ENCODE measurements at regions not wholly inside any gene's neighbourhood (a gene's known extent, or its start where the extent isn't known, plus 50 kb on each side); places are given as distances from the start of the nearest gene placed in this dataset.

- H3K4me1 ChIP-seq (ENCODE audit: control insufficient read depth, low read depth, low read length) = no peaks in the 10 kb centered on the region
- no peaks in the 10 kb centered on the region for H3K79me1 ChIP-seq (ENCODE audit: low read length)
- H2AK5ac ChIP-seq (ENCODE audit: low read length) = no peak overlapping the region
- H2BK120ac ChIP-seq (ENCODE audit: low read depth, low read length) = no peak overlapping the region
- no peak overlapping the region for H3K23ac ChIP-seq (ENCODE audit: low read length)
- no peaks in the 10 kb centered on the region for H3K27me3 ChIP-seq (ENCODE audit: insufficient read depth, low read length, poor library complexity)
- no peak overlapping the region for H3K4me3 ChIP-seq (ENCODE audit: low read length)
- no peak overlapping the region for H3K56ac ChIP-seq (ENCODE audit: low read length)
- H3K36me3 ChIP-seq (ENCODE audit: control insufficient read depth, insufficient read depth, low read length) = no peaks in the 10 kb centered on the region
- H3K9ac ChIP-seq (ENCODE audit: low read length) = no peak overlapping the region
- H2BK5ac ChIP-seq (ENCODE audit: low read length) = no peak overlapping the region
- H3K4me2 ChIP-seq (ENCODE audit: low read length) = no peak overlapping the region
- H3K4ac ChIP-seq (ENCODE audit: low read depth, low read length) = no peak overlapping the region
- no peaks in the 10 kb centered on the region for H3K79me2 ChIP-seq (ENCODE audit: control insufficient read depth, insufficient read depth, low read length)
- H4K5ac ChIP-seq (ENCODE audit: low read length) = no peak overlapping the region
- no peak for DNase-seq
- no peak overlapping the region for H3K27ac ChIP-seq (ENCODE audit: low read depth, low read length)
- WGBS (ENCODE audit: extremely low coverage, insufficient coverage, low lambda C conversion rate) = no CpG with 5 or more reads among the region's 7 CpGs
- H2BK15ac ChIP-seq (replicated peaks; ENCODE audit: low read depth) = no peak overlapping the region
- H3K18ac ChIP-seq (ENCODE audit: low read length) = no peak overlapping the region
- no peak overlapping the region for H4K8ac ChIP-seq (ENCODE audit: low read depth, low read length)
Observed at GRCh38 chr7:9778367-9778766, 1195.3 kb upstream of the PHF14 start.

- H4K5ac ChIP-seq (ENCODE audit: low read length) = no peak overlapping the region
- no peak overlapping the region for H3K18ac ChIP-seq (ENCODE audit: low read length)
- H3K79me2 ChIP-seq (ENCODE audit: control insufficient read depth, insufficient read depth, low read length) = no peaks in the 10 kb centered on the region
- H2BK5ac ChIP-seq (ENCODE audit: low read length) = no peak overlapping the region
- no peak for DNase-seq
- no peak overlapping the region for H3K23ac ChIP-seq (ENCODE audit: low read length)
- H3K9ac ChIP-seq (ENCODE audit: low read length) = no peak overlapping the region
- no peaks in the 10 kb centered on the region for H3K27me3 ChIP-seq (ENCODE audit: insufficient read depth, low read length, poor library complexity)
- H2AK5ac ChIP-seq (ENCODE audit: low read length) = no peak overlapping the region
- no peak overlapping the region for H2BK15ac ChIP-seq (replicated peaks; ENCODE audit: low read depth)
- no peak overlapping the region for H3K4me3 ChIP-seq (ENCODE audit: low read length)
- WGBS (ENCODE audit: extremely low coverage, insufficient coverage, low lambda C conversion rate) = no CpG with 5 or more reads among the region's 2 CpGs
- H3K4ac ChIP-seq (ENCODE audit: low read depth, low read length) = no peak overlapping the region
- no peaks in the 10 kb centered on the region for H3K36me3 ChIP-seq (ENCODE audit: control insufficient read depth, insufficient read depth, low read length)
- no peak overlapping the region for H3K56ac ChIP-seq (ENCODE audit: low read length)
- H3K79me1 ChIP-seq (ENCODE audit: low read length) = no peaks in the 10 kb centered on the region
- no peak overlapping the region for H4K8ac ChIP-seq (ENCODE audit: low read depth, low read length)
- no peak overlapping the region for H3K27ac ChIP-seq (ENCODE audit: low read depth, low read length)
- H3K4me1 ChIP-seq (ENCODE audit: control insufficient read depth, low read depth, low read length) = no peaks in the 10 kb centered on the region
- H2BK120ac ChIP-seq (ENCODE audit: low read depth, low read length) = no peak overlapping the region
- H3K4me2 ChIP-seq (ENCODE audit: low read length) = no peak overlapping the region
Observed at GRCh38 chr7:9781710-9782109, 1192.0 kb upstream of the PHF14 start.

- H3K9ac ChIP-seq (ENCODE audit: low read length) = no peak overlapping the region
- no peak overlapping the region for H2BK120ac ChIP-seq (ENCODE audit: low read depth, low read length)
- no CpG with 5 or more reads among the region's 2 CpGs for WGBS (ENCODE audit: extremely low coverage, insufficient coverage, low lambda C conversion rate)
- no peak overlapping the region for H3K4me2 ChIP-seq (ENCODE audit: low read length)
- H3K27me3 ChIP-seq (ENCODE audit: insufficient read depth, low read length, poor library complexity) = no peaks in the 10 kb centered on the region
- no peak overlapping the region for H3K4me3 ChIP-seq (ENCODE audit: low read length)
- no peaks in the 10 kb centered on the region for H3K4me1 ChIP-seq (ENCODE audit: control insufficient read depth, low read depth, low read length)
- no peaks in the 10 kb centered on the region for H3K79me1 ChIP-seq (ENCODE audit: low read length)
- no peak overlapping the region for H3K23ac ChIP-seq (ENCODE audit: low read length)
- H3K18ac ChIP-seq (ENCODE audit: low read length) = no peak overlapping the region
- H2BK5ac ChIP-seq (ENCODE audit: low read length) = no peak overlapping the region
- H3K27ac ChIP-seq (ENCODE audit: low read depth, low read length) = no peak overlapping the region
- no peak overlapping the region for H3K4ac ChIP-seq (ENCODE audit: low read depth, low read length)
- H4K8ac ChIP-seq (ENCODE audit: low read depth, low read length) = no peak overlapping the region
- no peaks in the 10 kb centered on the region for H3K36me3 ChIP-seq (ENCODE audit: control insufficient read depth, insufficient read depth, low read length)
- no peak overlapping the region for H4K5ac ChIP-seq (ENCODE audit: low read length)
- H3K56ac ChIP-seq (ENCODE audit: low read length) = no peak overlapping the region
- no peak overlapping the region for H2AK5ac ChIP-seq (ENCODE audit: low read length)
- DNase-seq = no peak
- H3K79me2 ChIP-seq (ENCODE audit: control insufficient read depth, insufficient read depth, low read length) = no peaks in the 10 kb centered on the region
- H2BK15ac ChIP-seq (replicated peaks; ENCODE audit: low read depth) = no peak overlapping the region
Observed at GRCh38 chr7:9782275-9782674, 1191.4 kb upstream of the PHF14 start.

- H3K4me1 ChIP-seq (ENCODE audit: control insufficient read depth, low read depth, low read length) = no peaks in the 10 kb centered on the region
- H3K4me2 ChIP-seq (ENCODE audit: low read length) = no peak overlapping the region
- H3K18ac ChIP-seq (ENCODE audit: low read length) = no peak overlapping the region
- no peak overlapping the region for H3K4me3 ChIP-seq (ENCODE audit: low read length)
- H2BK15ac ChIP-seq (replicated peaks; ENCODE audit: low read depth) = no peak overlapping the region
- WGBS (ENCODE audit: extremely low coverage, insufficient coverage, low lambda C conversion rate) = no CpG with 5 or more reads among the region's 1 CpG
- H3K27me3 ChIP-seq (ENCODE audit: insufficient read depth, low read length, poor library complexity) = no peaks in the 10 kb centered on the region
- no peak overlapping the region for H4K8ac ChIP-seq (ENCODE audit: low read depth, low read length)
- no peak overlapping the region for H3K9ac ChIP-seq (ENCODE audit: low read length)
- H3K23ac ChIP-seq (ENCODE audit: low read length) = no peak overlapping the region
- H3K79me1 ChIP-seq (ENCODE audit: low read length) = no peaks in the 10 kb centered on the region
- no peak overlapping the region for H4K5ac ChIP-seq (ENCODE audit: low read length)
- H2BK5ac ChIP-seq (ENCODE audit: low read length) = no peak overlapping the region
- no peak overlapping the region for H2BK120ac ChIP-seq (ENCODE audit: low read depth, low read length)
- H3K27ac ChIP-seq (ENCODE audit: low read depth, low read length) = no peak overlapping the region
- H3K4ac ChIP-seq (ENCODE audit: low read depth, low read length) = no peak overlapping the region
- H3K56ac ChIP-seq (ENCODE audit: low read length) = no peak overlapping the region
- H3K36me3 ChIP-seq (ENCODE audit: control insufficient read depth, insufficient read depth, low read length) = no peaks in the 10 kb centered on the region
- H3K79me2 ChIP-seq (ENCODE audit: control insufficient read depth, insufficient read depth, low read length) = no peaks in the 10 kb centered on the region
- DNase-seq = no peak
- no peak overlapping the region for H2AK5ac ChIP-seq (ENCODE audit: low read length)
Observed at GRCh38 chr7:9785211-9785610, 1188.5 kb upstream of the PHF14 start.

GRCh38 chr7:9796241-9796640 lies 1177.4 kb upstream of the PHF14 start:
- Histone ChIP-seq H3K27me3 (ENCODE audit: insufficient read depth, low read length, poor library complexity) (no peaks in the 10 kb centered on the region), H3K56ac (ENCODE audit: low read length) (no peak overlapping the region), H3K79me2 (ENCODE audit: control insufficient read depth, insufficient read depth, low read length) (no peaks in the 10 kb centered on the region), H3K79me1 (ENCODE audit: low read length) (no peaks in the 10 kb centered on the region), H2BK5ac (ENCODE audit: low read length) (no peak overlapping the region), H4K5ac (ENCODE audit: low read length) (no peak overlapping the region), H3K4me2 (ENCODE audit: low read length) (no peak overlapping the region), H3K27ac (ENCODE audit: low read depth, low read length) (no peak overlapping the region), H3K4ac (ENCODE audit: low read depth, low read length) (no peak overlapping the region), H4K8ac (ENCODE audit: low read depth, low read length) (no peak overlapping the region), H3K9ac (ENCODE audit: low read length) (no peak overlapping the region), H3K23ac (ENCODE audit: low read length) (no peak overlapping the region), H3K18ac (ENCODE audit: low read length) (no peak overlapping the region), H3K36me3 (ENCODE audit: control insufficient read depth, insufficient read depth, low read length) (no peaks in the 10 kb centered on the region), H3K4me1 (ENCODE audit: control insufficient read depth, low read depth, low read length) (no peaks in the 10 kb centered on the region), H3K4me3 (ENCODE audit: low read length) (no peak overlapping the region), H2BK120ac (ENCODE audit: low read depth, low read length) (no peak overlapping the region), H2BK15ac (replicated peaks; ENCODE audit: low read depth) (no peak overlapping the region), H2AK5ac (ENCODE audit: low read length) (no peak overlapping the region)
- no CpG with 5 or more reads among the region's 1 CpG for whole genome bisulfite sequencing (ENCODE audit: extremely low coverage, insufficient coverage, low lambda C conversion rate)
- no peak for DNase-seq

GRCh38 chr7:9822458-9823290 lies 1151.0 kb upstream of the PHF14 start:
- H2BK5ac ChIP-seq (ENCODE audit: low read length) = no peak overlapping the region
- no peak overlapping the region for H3K4ac ChIP-seq (ENCODE audit: low read depth, low read length)
- H3K27me3 ChIP-seq (ENCODE audit: insufficient read depth, low read length, poor library complexity) = no peaks in the 10 kb centered on the region
- no peak overlapping the region for H3K27ac ChIP-seq (ENCODE audit: low read depth, low read length)
- no peaks in the 10 kb centered on the region for H3K4me1 ChIP-seq (ENCODE audit: control insufficient read depth, low read depth, low read length)
- no peak overlapping the region for H3K18ac ChIP-seq (ENCODE audit: low read length)
- H3K4me3 ChIP-seq (ENCODE audit: low read length) = no peak overlapping the region
- H3K4me2 ChIP-seq (ENCODE audit: low read length) = no peak overlapping the region
- H2AK5ac ChIP-seq (ENCODE audit: low read length) = no peak overlapping the region
- WGBS (ENCODE audit: extremely low coverage, insufficient coverage, low lambda C conversion rate) = no CpG with 5 or more reads among the region's 20 CpGs
- H2BK120ac ChIP-seq (ENCODE audit: low read depth, low read length) = no peak overlapping the region
- H3K56ac ChIP-seq (ENCODE audit: low read length) = no peak overlapping the region
- no peak overlapping the region for H3K9ac ChIP-seq (ENCODE audit: low read length)
- no peaks in the 10 kb centered on the region for H3K79me1 ChIP-seq (ENCODE audit: low read length)
- no peak overlapping the region for H2BK15ac ChIP-seq (replicated peaks; ENCODE audit: low read depth)
- H4K8ac ChIP-seq (ENCODE audit: low read depth, low read length) = no peak overlapping the region
- H3K36me3 ChIP-seq (ENCODE audit: control insufficient read depth, insufficient read depth, low read length) = no peaks in the 10 kb centered on the region
- no peaks in the 10 kb centered on the region for H3K79me2 ChIP-seq (ENCODE audit: control insufficient read depth, insufficient read depth, low read length)
- no peak overlapping the region for H4K5ac ChIP-seq (ENCODE audit: low read length)
- no peak overlapping the region for H3K23ac ChIP-seq (ENCODE audit: low read length)
- no peak for DNase-seq
